ENCODE measurements at regions not wholly inside any gene's neighbourhood (a gene's known extent, or its start where the extent isn't known, plus 50 kb on each side); places are given as distances from the start of the nearest gene placed in this dataset.

- Histone ChIP-seq H3K9ac (ENCODE audit: low read length) (no peak overlapping the region), H3K4me2 (ENCODE audit: low read length) (no peak overlapping the region), H4K20me1 (ENCODE audit: insufficient read depth) (no peaks in the 10 kb centered on the region), H3K79me2 (replicated peaks; ENCODE audit: insufficient read depth, low read length) (no peaks in the 10 kb centered on the region), H3K9me3 (ENCODE audit: low read length) (no peaks in the 10 kb centered on the region), H3K36me3 (ENCODE audit: insufficient read depth, low read length) (no peaks in the 10 kb centered on the region), H3K4me3 (ENCODE audit: low read length) (no peak overlapping the region), H3K27ac (ENCODE audit: low read length) (no peak overlapping the region), H3K9me2 (ENCODE audit: insufficient read depth, low read length) (no peaks in the 10 kb centered on the region), H2AFZ (ENCODE audit: low read depth, low read length) (no peak overlapping the region), H3K27me3 (ENCODE audit: insufficient read depth, low read depth, low read length) (no peaks in the 10 kb centered on the region), H3F3A (ENCODE audit: insufficient read depth, low read length, poor library complexity, severe bottlenecking) (no peaks in the 10 kb centered on the region)
- TF ChIP-seq SMC3 (conservative IDR thresholded peaks at IDR 0.05; ENCODE audit: poor library complexity): no peak
- TF ChIP-seq REST (IDR thresholded peaks at IDR 0.05; ENCODE audit: borderline replicate concordance): no peak
- TF ChIP-seq MXI1 (conservative IDR thresholded peaks at IDR 0.05; ENCODE audit: poor library complexity, severe bottlenecking): no peak
- no peak for TF ChIP-seq CTCF (IDR thresholded peaks at IDR 0.05; ENCODE audit: poor library complexity, severe bottlenecking)
- no peak for TF ChIP-seq EZH2 (IDR thresholded peaks at IDR 0.05; ENCODE audit: borderline replicate concordance, insufficient read depth, low read length, poor library complexity, severe bottlenecking)
- no peak for TF ChIP-seq TAF1 (IDR thresholded peaks at IDR 0.05; ENCODE audit: low read depth)
Observed at GRCh38 chr3:159741281-159741680, 247.4 kb upstream of the IL12A start.

- Histone ChIP-seq H3K36me3 (ENCODE audit: insufficient read depth, low read length) (no peaks in the 10 kb centered on the region), H3K27ac (ENCODE audit: low read length) (no peak overlapping the region), H3K79me2 (replicated peaks; ENCODE audit: insufficient read depth, low read length) (no peaks in the 10 kb centered on the region), H4K20me1 (ENCODE audit: insufficient read depth) (no peaks in the 10 kb centered on the region), H3K4me3 (ENCODE audit: low read length) (no peak overlapping the region), H3K4me2 (ENCODE audit: low read length) (no peak overlapping the region), H2AFZ (ENCODE audit: low read depth, low read length) (no peak overlapping the region), H3K9ac (ENCODE audit: low read length) (no peak overlapping the region), H3K27me3 (ENCODE audit: insufficient read depth, low read depth, low read length) (no peaks in the 10 kb centered on the region), H3K9me3 (ENCODE audit: low read length) (no peaks in the 10 kb centered on the region), H3F3A (ENCODE audit: insufficient read depth, low read length, poor library complexity, severe bottlenecking) (no peaks in the 10 kb centered on the region), H3K9me2 (ENCODE audit: insufficient read depth, low read length) (no peaks in the 10 kb centered on the region)
- TF ChIP-seq TAF1 (IDR thresholded peaks at IDR 0.05; ENCODE audit: low read depth) (no peak), REST (IDR thresholded peaks at IDR 0.05; ENCODE audit: borderline replicate concordance) (no peak), POLR2AphosphoS5 (IDR thresholded peaks at IDR 0.05) (no peak), EZH2 (IDR thresholded peaks at IDR 0.05; ENCODE audit: borderline replicate concordance, insufficient read depth, low read length, poor library complexity, severe bottlenecking) (no peak), SMC3 (conservative IDR thresholded peaks at IDR 0.05; ENCODE audit: poor library complexity) (no peak), CTCF (IDR thresholded peaks at IDR 0.05; ENCODE audit: poor library complexity, severe bottlenecking) (no peak), EP300 (conservative IDR thresholded peaks at IDR 0.05; ENCODE audit: poor library complexity, severe bottlenecking) (no peak), MXI1 (conservative IDR thresholded peaks at IDR 0.05; ENCODE audit: poor library complexity, severe bottlenecking) (no peak), RAD21 (conservative IDR thresholded peaks at IDR 0.05) (no peak)
Observed at GRCh38 chr3:159748425-159748824, 240.2 kb upstream of the IL12A start.

Data from neural cell (in vitro differentiated cells).